Activated CD8-positive, alpha-beta T cell treated with anti-CD3 and anti-CD28 coated beads for 36 hours (primary cell): ENCODE measurements at regions not wholly inside any gene's neighbourhood (a gene's known extent, or its start where the extent isn't known, plus 50 kb on each side); places are given as distances from the start of the nearest gene placed in this dataset.

ENCODE experiments used
- ATAC-seq: fragments of 200-7000 bp; cut with Tn5 transposase; one replicate; pipeline ENCODE4 v1.10.0; 2021; ENCODE audit warnings: mild to moderate bottlenecking, moderate library complexity
- CTCF ChIA-PET: fragments of 350-600 bp; sonication (Branson Sonifier 250); formaldehyde crosslinking; loops from one replicate; lab custom pipeline; 2021; ENCODE audit warnings: antibody characterized with exemption; lab: Charles Lee
- POLR2A ChIA-PET: fragments of 350-600 bp; sonication (Branson Sonifier 250); formaldehyde crosslinking; loops from one replicate; lab custom pipeline; 2021; ENCODE audit warnings: antibody characterized with exemption; lab: Charles Lee
- DNase-seq: peaks from one replicate; pipeline ENCODE4 v3.0.0-alpha.2; 2020
- H3K27ac Mint-ChIP-seq: one replicate; pipeline ENCODE4 v1.8.0; 2021; ENCODE audit warnings: mild to moderate bottlenecking, mixed read lengths
- H3K27me3 Mint-ChIP-seq: one replicate; pipeline ENCODE4 v1.8.0; 2021; ENCODE audit warnings: mixed read lengths
- H3K36me3 Mint-ChIP-seq: one replicate; pipeline ENCODE4 v1.8.0; 2021; ENCODE audit warnings: low read depth, mixed read lengths
- H3K4me1 Mint-ChIP-seq: one replicate; pipeline ENCODE4 v1.8.0; 2021; ENCODE audit warnings: low read depth, mixed read lengths
- H3K4me3 Mint-ChIP-seq: one replicate; pipeline ENCODE4 v1.8.0; 2021; ENCODE audit warnings: mild to moderate bottlenecking, moderate library complexity, mixed read lengths
- H3K9me3 Mint-ChIP-seq: one replicate; pipeline ENCODE4 v1.8.0; 2021; ENCODE audit warnings: mixed read lengths
- intact Hi-C: fragments of 100-400 bp; cut with micrococcal nuclease; formaldehyde crosslinking; loops from one replicate; pipeline ENCODE4 v1.10.0; 2022
- TF ChIP-seq, protein P1 (sequence below): fragments of 200-600 bp; IDR thresholded peaks from one replicate; pipeline ENCODE4 v1.8.0; 2022; ENCODE audit warnings: antibody characterized with exemption, mild to moderate bottlenecking

- intact Hi-C loops, result no loop called here
- Mint-ChIP-seq H3K27me3 (no peaks in the 10 kb centered on the region), H3K4me1 (no peaks in the 10 kb centered on the region), H3K9me3 (no peaks in the 10 kb centered on the region), H3K4me3 (no peak overlapping the region), H3K27ac (no peak overlapping the region), H3K36me3 (no peaks in the 10 kb centered on the region)
- DNase-seq, result no peak
- ChIA-PET CTCF (no interaction called here), POLR2A (no interaction called here)
- TF ChIP-seq, protein P1, sequence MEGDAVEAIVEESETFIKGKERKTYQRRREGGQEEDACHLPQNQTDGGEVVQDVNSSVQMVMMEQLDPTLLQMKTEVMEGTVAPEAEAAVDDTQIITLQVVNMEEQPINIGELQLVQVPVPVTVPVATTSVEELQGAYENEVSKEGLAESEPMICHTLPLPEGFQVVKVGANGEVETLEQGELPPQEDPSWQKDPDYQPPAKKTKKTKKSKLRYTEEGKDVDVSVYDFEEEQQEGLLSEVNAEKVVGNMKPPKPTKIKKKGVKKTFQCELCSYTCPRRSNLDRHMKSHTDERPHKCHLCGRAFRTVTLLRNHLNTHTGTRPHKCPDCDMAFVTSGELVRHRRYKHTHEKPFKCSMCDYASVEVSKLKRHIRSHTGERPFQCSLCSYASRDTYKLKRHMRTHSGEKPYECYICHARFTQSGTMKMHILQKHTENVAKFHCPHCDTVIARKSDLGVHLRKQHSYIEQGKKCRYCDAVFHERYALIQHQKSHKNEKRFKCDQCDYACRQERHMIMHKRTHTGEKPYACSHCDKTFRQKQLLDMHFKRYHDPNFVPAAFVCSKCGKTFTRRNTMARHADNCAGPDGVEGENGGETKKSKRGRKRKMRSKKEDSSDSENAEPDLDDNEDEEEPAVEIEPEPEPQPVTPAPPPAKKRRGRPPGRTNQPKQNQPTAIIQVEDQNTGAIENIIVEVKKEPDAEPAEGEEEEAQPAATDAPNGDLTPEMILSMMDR, result no peak
- no peak for ATAC-seq
These were observed 290.8 kb downstream of the YTHDC2 start for GRCh38 chr5:113804264-113804663.

DNA sequence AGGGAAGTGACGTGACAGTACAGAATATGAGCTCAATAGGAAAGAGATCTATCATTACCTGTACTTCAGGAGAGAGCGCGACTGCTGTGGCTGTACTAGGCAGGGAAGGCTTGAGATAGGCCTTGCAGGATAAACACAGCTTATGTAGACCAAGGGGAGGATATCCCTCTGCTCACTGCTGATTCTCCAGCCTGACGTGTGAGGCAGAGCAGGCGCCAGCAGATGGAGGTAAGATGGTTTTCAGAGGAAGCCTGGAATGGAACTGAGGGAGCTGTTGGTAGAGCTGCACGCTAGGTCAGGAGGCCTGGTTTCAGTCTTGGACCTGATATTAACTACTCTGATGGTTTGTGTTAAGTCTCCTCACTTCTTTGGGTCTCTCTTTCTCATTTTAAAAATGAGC is 291.4 kb downstream of the YTHDC2 start:
- TF ChIP-seq, protein P1, result no peak
- intact Hi-C loops, result no loop called here
- CTCF ChIA-PET, result no interaction called here
- DNase-seq, result no peak
- Mint-ChIP-seq H3K27me3 (no peaks in the 10 kb centered on the region), H3K36me3 (no peaks in the 10 kb centered on the region), H3K27ac (no peak overlapping the region), H3K9me3 (no peaks in the 10 kb centered on the region), H3K4me3 (no peak overlapping the region), H3K4me1 (no peaks in the 10 kb centered on the region)
- POLR2A ChIA-PET, result no interaction called here
- ATAC-seq, result no peak

- Mint-ChIP-seq H3K36me3 (no peaks in the 10 kb centered on the region), H3K4me3 (no peak overlapping the region), H3K9me3 (no peaks in the 10 kb centered on the region), H3K27me3 (no peaks in the 10 kb centered on the region), H3K27ac (no peak overlapping the region), H3K4me1 (no peaks in the 10 kb centered on the region)
- ChIA-PET CTCF (no interaction called here), POLR2A (no interaction called here)
- TF ChIP-seq, protein P1, result no peak
- ATAC-seq, result no peak
- intact Hi-C loops, result no loop called here
- DNase-seq, result no peak
These were observed 292.8 kb downstream of the YTHDC2 start for GRCh38 chr5:113806250-113806649.

DNA sequence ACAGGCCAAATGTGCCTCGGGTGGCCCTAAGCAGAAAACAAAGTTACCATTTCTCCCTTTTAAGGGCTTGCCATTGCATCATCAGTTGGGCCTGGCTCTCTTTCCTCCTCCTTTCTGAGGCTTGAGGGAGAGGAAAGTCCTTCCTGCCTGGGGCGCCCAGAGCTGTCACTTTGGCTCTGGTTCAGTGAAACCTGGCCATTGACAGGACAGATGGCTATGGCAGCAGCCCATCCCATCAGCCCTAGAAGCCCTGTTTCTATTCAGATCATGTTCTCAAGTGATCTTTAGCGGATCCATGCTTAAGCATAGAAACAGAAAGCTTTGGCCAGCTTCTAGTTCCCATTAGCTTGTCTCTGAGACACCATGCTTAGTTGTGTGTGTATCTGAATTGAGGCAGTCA is 293.4 kb downstream of the YTHDC2 start:
- ChIA-PET POLR2A (no interaction called here), CTCF (no interaction called here)
- H3K27me3 Mint-ChIP-seq, result no peaks in the 10 kb centered on the region
- H3K9me3 Mint-ChIP-seq, result no peaks in the 10 kb centered on the region
- TF ChIP-seq, protein P1, result no peak
- intact Hi-C loops, result no loop called here
- no peak overlapping the region for H3K27ac Mint-ChIP-seq
- DNase-seq (no peak), ATAC-seq (no peak)
- no peaks in the 10 kb centered on the region for H3K36me3 Mint-ChIP-seq
- H3K4me3 Mint-ChIP-seq, result no peak overlapping the region
- H3K4me1 Mint-ChIP-seq, result no peaks in the 10 kb centered on the region

GRCh38 chr5:113807427-113807991 is 294.0 kb downstream of the YTHDC2 start:
- Mint-ChIP-seq H3K27me3 (peaks cover 1% of the 10 kb centered on the region), H3K9me3 (no peaks in the 10 kb centered on the region), H3K27ac (no peak overlapping the region), H3K4me1 (no peaks in the 10 kb centered on the region), H3K36me3 (no peaks in the 10 kb centered on the region), H3K4me3 (no peak overlapping the region)
- ATAC-seq (no peak), DNase-seq (no peak)
- TF ChIP-seq, protein P1, result no peak
- intact Hi-C loops, result no loop called here
- CTCF ChIA-PET, result no interaction called here
- POLR2A ChIA-PET, result no interaction called here
